ENCODE measurements at regions not wholly inside any gene's neighbourhood (a gene's known extent, or its start where the extent isn't known, plus 50 kb on each side); places are given as distances from the start of the nearest gene placed in this dataset.

DNA sequence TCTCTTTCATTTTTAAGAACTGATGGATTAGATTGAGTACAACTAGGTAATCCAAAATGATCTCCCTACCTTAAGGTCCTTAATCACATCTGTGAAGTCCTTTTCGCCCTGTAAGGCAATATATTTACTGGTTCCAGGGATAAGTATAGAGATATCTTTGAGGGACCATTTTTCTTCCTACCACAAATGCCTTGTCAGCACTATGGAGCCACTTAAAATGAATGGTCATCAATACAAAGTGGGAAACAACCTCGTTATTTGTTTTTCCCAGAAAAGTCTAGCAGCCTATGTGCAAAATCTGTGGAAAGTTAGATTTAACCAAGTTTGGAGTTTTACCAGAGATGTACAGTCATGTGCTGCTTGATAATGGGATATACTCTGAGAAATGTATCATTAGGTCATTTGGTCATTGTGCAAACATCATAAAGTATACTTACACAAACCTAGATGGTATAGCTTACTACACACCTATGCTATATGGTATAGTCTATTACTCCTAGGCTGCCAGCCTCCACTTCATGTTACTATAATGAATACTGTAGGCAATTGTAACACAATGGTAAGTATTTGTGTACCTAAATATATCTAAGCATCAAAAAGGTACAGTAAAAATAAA lies 366.2 kb upstream of the TMEM229A start:
- in situ Hi-C loops (cut with MboI; ENCODE audit: low sequenced_read_pairs, unreplicated experiment): no loop called here
- TF ChIP-seq, protein P1, sequence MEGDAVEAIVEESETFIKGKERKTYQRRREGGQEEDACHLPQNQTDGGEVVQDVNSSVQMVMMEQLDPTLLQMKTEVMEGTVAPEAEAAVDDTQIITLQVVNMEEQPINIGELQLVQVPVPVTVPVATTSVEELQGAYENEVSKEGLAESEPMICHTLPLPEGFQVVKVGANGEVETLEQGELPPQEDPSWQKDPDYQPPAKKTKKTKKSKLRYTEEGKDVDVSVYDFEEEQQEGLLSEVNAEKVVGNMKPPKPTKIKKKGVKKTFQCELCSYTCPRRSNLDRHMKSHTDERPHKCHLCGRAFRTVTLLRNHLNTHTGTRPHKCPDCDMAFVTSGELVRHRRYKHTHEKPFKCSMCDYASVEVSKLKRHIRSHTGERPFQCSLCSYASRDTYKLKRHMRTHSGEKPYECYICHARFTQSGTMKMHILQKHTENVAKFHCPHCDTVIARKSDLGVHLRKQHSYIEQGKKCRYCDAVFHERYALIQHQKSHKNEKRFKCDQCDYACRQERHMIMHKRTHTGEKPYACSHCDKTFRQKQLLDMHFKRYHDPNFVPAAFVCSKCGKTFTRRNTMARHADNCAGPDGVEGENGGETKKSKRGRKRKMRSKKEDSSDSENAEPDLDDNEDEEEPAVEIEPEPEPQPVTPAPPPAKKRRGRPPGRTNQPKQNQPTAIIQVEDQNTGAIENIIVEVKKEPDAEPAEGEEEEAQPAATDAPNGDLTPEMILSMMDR (IDR thresholded peaks at IDR 0.05; ENCODE audit: borderline replicate concordance, control extremely low read depth, extremely low read depth, insufficient read depth, missing control alignments): no peak
- DNase-seq (ENCODE audit: low spot score): no peak

DNA sequence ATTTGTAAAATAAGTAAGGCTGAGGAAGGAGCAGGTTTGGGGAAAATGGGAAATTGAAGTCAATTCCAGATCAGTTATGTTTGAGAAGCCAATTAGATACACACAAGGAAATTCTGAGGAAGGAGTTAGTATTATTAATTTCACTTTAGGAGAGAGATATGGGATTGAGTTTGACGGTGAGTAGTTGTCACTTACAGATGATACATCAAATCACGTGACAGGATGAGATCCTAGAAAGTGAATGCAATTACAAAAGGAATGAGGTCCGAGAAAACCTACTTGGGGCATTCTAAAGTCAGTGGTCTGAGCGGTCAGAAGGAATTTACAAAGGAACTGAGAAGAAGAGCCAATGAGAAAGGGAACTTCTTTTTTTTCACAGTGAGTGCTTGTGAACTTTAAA lies 364.3 kb upstream of the TMEM229A start:
- TF ChIP-seq, protein P1 (IDR thresholded peaks at IDR 0.05; ENCODE audit: borderline replicate concordance, control extremely low read depth, extremely low read depth, insufficient read depth, missing control alignments): no peak
- DNase-seq (ENCODE audit: low spot score): no peak
- in situ Hi-C loops (cut with MboI; ENCODE audit: low sequenced_read_pairs, unreplicated experiment): no loop called here

DNA sequence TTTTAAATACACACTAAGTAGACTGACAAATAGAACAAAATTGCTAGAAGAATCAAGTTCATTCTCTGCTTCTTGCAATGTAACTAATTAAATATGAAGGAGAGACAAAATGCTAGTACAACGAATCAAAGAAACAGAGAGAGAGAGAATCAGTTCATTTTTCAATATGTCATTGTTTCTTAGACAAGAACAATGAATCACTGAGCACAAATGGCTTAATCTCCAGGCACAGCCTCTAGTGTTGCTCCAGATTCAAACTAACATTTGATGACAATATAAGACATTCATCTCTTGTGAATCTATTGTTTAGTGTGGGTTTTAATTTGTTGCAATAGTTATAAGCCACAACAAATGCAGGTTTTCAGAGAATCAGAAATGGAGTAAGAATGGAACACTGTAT lies 357.4 kb upstream of the TMEM229A start:
- TF ChIP-seq, protein P1 (IDR thresholded peaks at IDR 0.05; ENCODE audit: borderline replicate concordance, control extremely low read depth, extremely low read depth, insufficient read depth, missing control alignments): no peak
- no peak for DNase-seq (ENCODE audit: low spot score)
- in situ Hi-C loops (cut with MboI; ENCODE audit: low sequenced_read_pairs, unreplicated experiment): no loop called here

DNA sequence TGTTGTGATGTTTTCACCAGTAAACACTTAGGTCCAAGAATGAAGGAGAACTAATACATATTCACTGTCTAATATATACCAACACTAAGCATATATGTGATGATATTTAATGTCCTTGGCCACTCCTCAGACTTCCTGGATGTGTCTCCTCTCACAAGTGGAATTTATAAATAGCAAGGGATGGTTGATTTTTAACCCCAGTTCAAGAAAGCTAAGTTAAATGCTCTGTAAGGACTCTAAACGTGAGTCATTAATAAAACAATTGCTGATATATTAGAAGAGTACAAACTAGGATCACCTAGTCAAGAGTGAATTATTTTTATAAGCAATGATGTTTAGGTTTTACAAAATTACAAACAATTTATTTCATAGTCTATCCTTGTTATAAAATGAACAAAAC lies 355.9 kb upstream of the TMEM229A start:
- in situ Hi-C loops (cut with MboI; ENCODE audit: low sequenced_read_pairs, unreplicated experiment): no loop called here
- TF ChIP-seq, protein P1 (IDR thresholded peaks at IDR 0.05; ENCODE audit: borderline replicate concordance, control extremely low read depth, extremely low read depth, insufficient read depth, missing control alignments): no peak
- no peak for DNase-seq (ENCODE audit: low spot score)

- DNase-seq (ENCODE audit: low spot score): no peak
- in situ Hi-C loops (cut with MboI; ENCODE audit: low sequenced_read_pairs, unreplicated experiment): no loop called here
- TF ChIP-seq, protein P1 (IDR thresholded peaks at IDR 0.05; ENCODE audit: borderline replicate concordance, control extremely low read depth, extremely low read depth, insufficient read depth, missing control alignments): no peak
These were observed 354.2 kb upstream of the TMEM229A start for GRCh38 chr7:124387056-124387455.

DNA sequence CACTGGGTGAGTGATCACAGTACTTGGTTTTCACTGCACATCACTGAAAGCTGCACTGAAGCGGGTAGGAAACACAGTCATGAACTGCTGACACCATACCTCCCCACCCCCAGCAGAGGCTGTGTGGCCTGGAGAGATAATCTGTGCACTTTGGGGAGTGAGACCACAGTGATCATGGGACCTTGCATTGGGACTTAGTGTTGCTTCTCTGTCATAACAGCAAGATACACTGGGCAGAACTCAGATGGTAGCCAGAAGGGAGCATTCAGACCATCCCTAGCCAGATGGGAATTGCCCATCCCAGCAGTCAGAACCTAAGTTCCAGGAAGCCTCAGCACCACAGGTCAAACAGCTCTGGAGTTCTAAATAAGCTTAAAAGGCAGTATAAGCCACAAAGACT lies 346.4 kb upstream of the TMEM229A start:
- in situ Hi-C loops (cut with MboI; ENCODE audit: low sequenced_read_pairs, unreplicated experiment): no loop called here
- DNase-seq (ENCODE audit: low spot score): no peak

More for the DNA sequence above, 346.4 kb upstream of the TMEM229A start:
- TF ChIP-seq, protein P1 (IDR thresholded peaks at IDR 0.05; ENCODE audit: borderline replicate concordance, control extremely low read depth, extremely low read depth, insufficient read depth, missing control alignments): no peak

Data from GM13976 (cell line).